Lower lobe of right lung (tissue), 2 donors: ENCODE measurements at regions not wholly inside any gene's neighbourhood (a gene's known extent, or its start where the extent isn't known, plus 50 kb on each side); places are given as distances from the start of the nearest gene placed in this dataset.
A peak's percentile ranks its signal among the peaks of the same experiment; 100 is the strongest.

Experiments used
- ATAC-seq, 2 donors: fragments of 200-7000 bp; cut with Tn5 transposase; one replicate each; pipeline ENCODE4 v1.9.1; 2020 to 2022; ENCODE audit warnings: mild to moderate bottlenecking in 2 of 2, moderate library complexity in 2 of 2
- DNase-seq: peaks from one replicate; pipeline ENCODE4 v3.0.0-alpha.2; 2020
- H3K27ac ChIP-seq: fragments of 200-600 bp; one replicate; pipeline ENCODE4 v1.8.0; 2022
- H3K27me3 ChIP-seq: fragments of 200-600 bp; one replicate; pipeline ENCODE4 v1.8.0; 2022; ENCODE audit warnings: low read depth
- H3K36me3 ChIP-seq: fragments of 200-600 bp; one replicate; pipeline ENCODE4 v1.8.0; 2022; ENCODE audit warnings: mild to moderate bottlenecking
- H3K4me1 ChIP-seq: fragments of 200-600 bp; one replicate; pipeline ENCODE4 v1.8.0; 2022
- H3K4me3 ChIP-seq: fragments of 200-600 bp; one replicate; pipeline ENCODE4 v1.8.0; 2022; ENCODE audit warnings: mild to moderate bottlenecking
- H3K9me3 ChIP-seq: fragments of 200-600 bp; one replicate; pipeline ENCODE4 v1.8.0; 2022
- CTCF ChIP-seq: fragments of 200-600 bp; IDR thresholded peaks from one replicate; pipeline ENCODE4 v1.8.0; 2022; ENCODE audit warnings: antibody characterized with exemption, mild to moderate bottlenecking
- intact Hi-C: fragments of 100-400 bp; cut with DNase I; formaldehyde crosslinking; loops from one replicate; pipeline ENCODE4 v1.11.0; 2022
- donor health status: DM: no; HTN: yes; CAD: no; lungs with severe emphysema.

- no peak for ATAC-seq
- H3K27ac ChIP-seq = no peak overlapping the region
- H3K36me3 ChIP-seq = no peaks in the 10 kb centered on the region
- DNase-seq = no peak
- peaks cover 23% of the 10 kb centered on the region for H3K9me3 ChIP-seq
- intact Hi-C loops = no loop called here
- H3K4me3 ChIP-seq = no peak overlapping the region
- TF ChIP-seq CTCF = no peak
- no peaks in the 10 kb centered on the region for H3K4me1 ChIP-seq
- H3K27me3 ChIP-seq = no peaks in the 10 kb centered on the region
Measured at GRCh38 chr10:108147346-108147745, 982.8 kb upstream of the SORCS1 start.

DNA sequence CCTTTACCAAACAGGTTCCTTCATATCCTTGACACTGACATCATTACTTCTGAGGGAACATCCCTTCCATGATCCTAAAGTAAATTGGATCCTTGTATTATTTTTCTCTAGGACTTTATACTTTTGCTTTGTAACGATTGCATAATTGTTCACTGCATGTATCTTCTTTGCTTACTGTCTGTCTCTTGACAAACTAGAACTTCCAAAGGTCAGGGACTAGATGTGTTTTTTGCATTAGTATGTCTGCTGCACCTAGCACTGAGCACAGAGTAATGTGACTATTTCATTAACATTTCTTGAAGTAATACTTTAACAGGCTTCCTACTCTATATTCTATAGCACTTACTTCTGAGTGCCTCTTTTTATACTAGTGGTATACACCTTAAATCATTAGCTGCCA is 976.6 kb upstream of the SORCS1 start:
- no peaks in the 10 kb centered on the region for H3K4me1 ChIP-seq
- no peak for TF ChIP-seq CTCF
- intact Hi-C loops = no loop called here
- ATAC-seq = no peak
- H3K9me3 ChIP-seq = peaks cover 3% of the 10 kb centered on the region
- H3K27ac ChIP-seq = no peak overlapping the region
- no peaks in the 10 kb centered on the region for H3K27me3 ChIP-seq
- H3K4me3 ChIP-seq = no peak overlapping the region
- H3K36me3 ChIP-seq = no peaks in the 10 kb centered on the region
- no peak for DNase-seq

GRCh38 chr10:108132303-108132702 is 967.8 kb upstream of the SORCS1 start:
- DNase-seq = no peak

GRCh38 chr10:108130575-108130974 is 966.1 kb upstream of the SORCS1 start:
- Histone ChIP-seq H3K4me1 (no peaks in the 10 kb centered on the region), H3K36me3 (no peaks in the 10 kb centered on the region), H3K4me3 (no peak overlapping the region), H3K27ac (no peak overlapping the region), H3K9me3 (no peaks in the 10 kb centered on the region), H3K27me3 (no peaks in the 10 kb centered on the region)
- intact Hi-C loops = no loop called here
- DNase-seq = no peak
- no peak for ATAC-seq
- no peak for TF ChIP-seq CTCF

More at GRCh38 chr10:108132303-108132702, 967.8 kb upstream of the SORCS1 start:
- H3K36me3 ChIP-seq = no peaks in the 10 kb centered on the region
- H3K4me1 ChIP-seq = no peaks in the 10 kb centered on the region
- H3K27me3 ChIP-seq = no peaks in the 10 kb centered on the region
- ATAC-seq = peak; percentile 69 to 72
- intact Hi-C loops = no loop called here
- no peaks in the 10 kb centered on the region for H3K9me3 ChIP-seq
- no peak for TF ChIP-seq CTCF
- H3K27ac ChIP-seq = no peak overlapping the region
- H3K4me3 ChIP-seq = no peak overlapping the region

DNA sequence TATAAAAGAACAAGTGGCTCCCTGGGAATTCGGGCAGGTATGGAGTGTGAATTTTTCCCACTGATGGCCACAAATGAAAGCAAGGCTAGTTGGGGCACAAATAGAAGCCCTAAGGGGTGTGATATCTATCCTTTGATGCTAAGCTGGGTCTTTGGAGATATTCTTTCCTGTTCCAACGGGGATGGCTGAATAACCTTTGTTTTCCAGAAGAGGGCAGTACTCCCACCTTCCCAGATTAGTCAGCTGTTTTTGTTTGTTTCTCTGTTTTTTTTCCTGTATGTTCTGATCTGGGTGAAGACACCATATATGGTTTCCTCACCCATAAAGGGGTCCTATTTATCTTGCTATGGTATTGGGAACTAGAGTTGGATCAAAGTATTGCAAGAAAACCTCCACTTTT is 947.7 kb upstream of the SORCS1 start:
- ATAC-seq (no peak), DNase-seq (no peak)
- intact Hi-C loops = no loop called here
- Histone ChIP-seq H3K27me3 (no peaks in the 10 kb centered on the region), H3K27ac (no peak overlapping the region), H3K4me3 (no peak overlapping the region), H3K4me1 (no peaks in the 10 kb centered on the region), H3K9me3 (no peaks in the 10 kb centered on the region), H3K36me3 (no peaks in the 10 kb centered on the region)
- TF ChIP-seq CTCF = no peak

DNA sequence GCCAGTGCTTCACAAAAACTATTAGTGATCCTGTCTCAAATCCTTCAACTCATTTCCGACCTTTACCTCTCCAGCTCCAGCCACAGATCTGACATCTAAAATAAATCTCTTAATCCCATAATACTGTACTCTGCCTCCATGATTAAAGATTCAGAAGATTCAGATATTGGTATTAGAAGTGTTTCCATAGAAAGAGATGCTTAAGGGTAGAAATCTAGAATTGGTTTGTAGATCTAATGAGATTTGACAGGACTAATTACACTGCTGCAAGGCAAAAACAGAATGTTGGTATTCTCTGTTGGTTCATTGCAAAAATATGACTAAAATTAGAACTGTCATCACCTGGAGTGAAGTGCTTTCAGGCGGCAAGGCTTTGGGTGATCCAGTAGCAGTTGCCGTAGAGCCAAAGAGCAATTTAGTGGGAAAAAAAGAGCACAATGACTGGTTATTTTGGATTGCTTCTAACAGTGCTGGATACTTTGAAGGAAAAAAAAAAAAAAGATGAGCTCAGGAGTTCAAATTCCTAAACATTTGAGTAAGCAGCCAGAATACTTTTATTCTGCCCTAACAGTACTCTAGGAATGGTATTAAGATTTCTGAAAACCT is 940.1 kb upstream of the SORCS1 start:
- ATAC-seq (no peak), DNase-seq (no peak)
- no peak overlapping the region for H3K27ac ChIP-seq
- H3K27me3 ChIP-seq = no peaks in the 10 kb centered on the region
- H3K4me1 ChIP-seq = no peaks in the 10 kb centered on the region
- H3K4me3 ChIP-seq = no peak overlapping the region
- intact Hi-C loops = no loop called here
- no peaks in the 10 kb centered on the region for H3K36me3 ChIP-seq
- no peak for TF ChIP-seq CTCF
- H3K9me3 ChIP-seq = no peaks in the 10 kb centered on the region
